ENCODE measurements at regions not wholly inside any gene's neighbourhood (a gene's known extent, or its start where the extent isn't known, plus 50 kb on each side); places are given as distances from the start of the nearest gene placed in this dataset.

DNA sequence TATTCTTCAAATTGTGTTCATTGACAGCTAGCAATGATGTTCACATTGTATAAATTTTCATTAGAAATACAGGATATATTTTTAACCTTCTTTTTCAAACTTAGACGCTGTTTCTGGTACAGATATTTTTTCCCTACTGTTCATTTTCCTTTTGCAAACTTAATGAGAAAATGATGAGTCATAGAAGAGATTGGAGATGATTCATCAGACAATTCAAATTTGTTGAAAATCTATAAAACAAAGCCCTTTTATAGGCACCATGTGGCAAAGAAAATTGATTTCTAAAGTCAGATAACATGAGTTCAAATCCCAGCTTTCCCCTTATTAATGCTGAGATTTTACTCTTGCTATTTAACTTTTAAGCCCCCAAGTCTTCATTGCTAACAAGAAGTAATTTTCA, 728.8 kb upstream of the DDX18 start:
- TF ChIP-seq, protein P1, sequence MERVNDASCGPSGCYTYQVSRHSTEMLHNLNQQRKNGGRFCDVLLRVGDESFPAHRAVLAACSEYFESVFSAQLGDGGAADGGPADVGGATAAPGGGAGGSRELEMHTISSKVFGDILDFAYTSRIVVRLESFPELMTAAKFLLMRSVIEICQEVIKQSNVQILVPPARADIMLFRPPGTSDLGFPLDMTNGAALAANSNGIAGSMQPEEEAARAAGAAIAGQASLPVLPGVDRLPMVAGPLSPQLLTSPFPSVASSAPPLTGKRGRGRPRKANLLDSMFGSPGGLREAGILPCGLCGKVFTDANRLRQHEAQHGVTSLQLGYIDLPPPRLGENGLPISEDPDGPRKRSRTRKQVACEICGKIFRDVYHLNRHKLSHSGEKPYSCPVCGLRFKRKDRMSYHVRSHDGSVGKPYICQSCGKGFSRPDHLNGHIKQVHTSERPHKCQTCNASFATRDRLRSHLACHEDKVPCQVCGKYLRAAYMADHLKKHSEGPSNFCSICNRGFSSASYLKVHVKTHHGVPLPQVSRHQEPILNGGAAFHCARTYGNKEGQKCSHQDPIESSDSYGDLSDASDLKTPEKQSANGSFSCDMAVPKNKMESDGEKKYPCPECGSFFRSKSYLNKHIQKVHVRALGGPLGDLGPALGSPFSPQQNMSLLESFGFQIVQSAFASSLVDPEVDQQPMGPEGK (CRISPR knock-in tag; IDR thresholded peaks at IDR 0.05; ENCODE audit: borderline replicate concordance), result no peak
- TF ChIP-seq ZNF565 (CRISPR knock-in tag; conservative IDR thresholded peaks at IDR 0.05; ENCODE audit: low read depth) (no peak), GLIS3 (CRISPR knock-in tag; IDR thresholded peaks at IDR 0.05) (no peak), PPARA (CRISPR knock-in tag; IDR thresholded peaks at IDR 0.05; ENCODE audit: borderline replicate concordance) (no peak), TCF4 (CRISPR knock-in tag; IDR thresholded peaks at IDR 0.05; ENCODE audit: borderline replicate concordance) (no peak), TOX (CRISPR knock-in tag; IDR thresholded peaks at IDR 0.05; ENCODE audit: borderline replicate concordance) (no peak), ZFP30 (CRISPR knock-in tag; IDR thresholded peaks at IDR 0.05) (no peak), ARNTL (CRISPR knock-in tag; IDR thresholded peaks at IDR 0.05; ENCODE audit: borderline replicate concordance, low read depth) (no peak), POU6F1 (CRISPR knock-in tag; IDR thresholded peaks at IDR 0.05; ENCODE audit: borderline replicate concordance, low read depth) (no peak), ZC3H10 (CRISPR knock-in tag; IDR thresholded peaks at IDR 0.05) (no peak), ISL1 (CRISPR knock-in tag; IDR thresholded peaks at IDR 0.05) (no peak)
